HG02840 (cell line): ENCODE measurements at regions not wholly inside any gene's neighbourhood (a gene's known extent, or its start where the extent isn't known, plus 50 kb on each side); places are given as distances from the start of the nearest gene placed in this dataset.
A peak's percentile ranks its signal among the peaks of the same experiment; 100 is the strongest.
"Not testable (repeated sequence)": the region's sequence is repeated elsewhere in the genome, so short reads cannot be mapped to it uniquely, and the experiment has no call there.

Source experiments
- ATAC-seq: cut with Tn5 transposase; IDR thresholded peaks from one replicate; pipeline ENCODE4 v1.9.1; 2021; ENCODE audit warnings: mild to moderate bottlenecking, moderate library complexity, moderate number of reproducible peaks; ENCODE audit not compliant: unreplicated experiment, low FRiP score

DNA sequence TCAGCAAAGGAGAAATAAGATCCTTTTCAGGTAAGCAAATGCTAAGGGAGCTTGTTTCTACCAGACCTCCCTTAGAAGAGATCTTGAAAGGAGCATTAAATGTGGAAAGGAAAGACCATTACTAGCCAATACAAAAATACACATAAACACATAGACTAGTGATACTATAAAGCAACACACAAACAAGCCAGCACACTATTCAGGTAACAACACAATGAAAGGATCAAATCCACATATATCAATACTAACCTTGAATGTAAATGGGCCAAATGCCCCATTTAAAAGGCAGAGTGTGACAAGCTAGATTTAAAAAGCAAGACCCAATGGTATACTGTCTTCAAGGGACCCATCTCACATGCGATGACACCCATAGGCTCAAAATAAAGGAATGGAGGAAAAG, 317.6 kb downstream of the TBL1XR1 start:
- no peak for ATAC-seq

DNA sequence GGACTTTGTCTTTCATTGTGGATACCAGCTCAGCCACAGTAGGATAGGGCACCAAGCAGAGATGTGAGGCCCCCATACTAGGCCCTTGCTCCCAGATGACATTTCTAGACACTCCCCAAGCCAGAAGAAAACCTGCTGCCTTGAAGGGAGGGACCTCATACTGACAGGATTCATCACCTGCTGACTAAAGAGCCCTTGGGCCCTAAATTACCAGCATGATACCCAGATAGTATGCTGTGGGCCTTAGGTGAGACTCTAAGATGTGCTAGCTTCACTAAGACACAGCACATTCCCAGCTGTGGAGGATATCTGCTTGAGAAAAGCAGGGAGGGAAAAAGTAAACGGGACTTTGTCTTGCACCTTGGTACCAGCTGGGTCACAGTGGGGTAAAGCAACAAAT, 324.0 kb downstream of the TBL1XR1 start:
- no peak for ATAC-seq

DNA sequence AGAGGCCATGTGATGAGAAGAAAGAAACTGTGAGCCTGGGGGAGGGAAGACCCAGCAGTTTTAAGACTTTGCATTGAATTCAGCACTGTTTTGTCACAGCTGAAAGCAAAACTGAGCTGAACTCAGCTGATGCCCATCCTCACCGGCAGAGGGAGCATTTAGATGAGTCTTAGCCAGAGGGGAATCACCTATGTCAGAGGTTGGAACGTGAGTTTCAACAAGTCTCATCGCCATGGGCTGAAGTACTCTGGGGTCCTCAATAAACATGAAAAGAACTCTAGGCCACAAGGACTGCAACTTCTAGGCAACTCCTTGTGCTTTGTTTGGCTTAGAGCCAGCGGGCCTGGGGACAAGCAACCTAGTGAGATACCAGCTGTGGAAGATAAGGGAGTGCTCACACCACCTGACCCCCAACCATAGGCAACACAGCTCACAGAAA, 324.5 kb downstream of the TBL1XR1 start:
- ATAC-seq: peak; percentile 93

DNA sequence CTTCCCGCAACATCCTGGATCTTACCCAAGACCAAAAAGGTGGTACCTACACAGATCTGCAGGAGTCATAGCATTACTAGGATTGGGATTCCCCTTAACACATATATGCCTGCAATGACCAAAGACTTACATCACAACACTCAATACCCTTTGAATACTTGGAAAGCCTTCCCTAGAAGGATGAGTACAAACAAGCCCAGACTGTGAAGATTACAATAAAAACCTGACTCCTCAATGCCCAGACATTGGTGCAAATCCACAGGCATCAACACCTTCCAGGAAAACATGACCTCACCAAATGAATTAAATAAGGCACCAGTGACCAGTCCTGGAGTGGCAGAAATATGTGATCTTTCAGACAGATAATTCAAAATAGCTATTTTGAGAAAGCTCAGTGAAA, 326.8 kb downstream of the TBL1XR1 start:
- ATAC-seq: no peak

DNA sequence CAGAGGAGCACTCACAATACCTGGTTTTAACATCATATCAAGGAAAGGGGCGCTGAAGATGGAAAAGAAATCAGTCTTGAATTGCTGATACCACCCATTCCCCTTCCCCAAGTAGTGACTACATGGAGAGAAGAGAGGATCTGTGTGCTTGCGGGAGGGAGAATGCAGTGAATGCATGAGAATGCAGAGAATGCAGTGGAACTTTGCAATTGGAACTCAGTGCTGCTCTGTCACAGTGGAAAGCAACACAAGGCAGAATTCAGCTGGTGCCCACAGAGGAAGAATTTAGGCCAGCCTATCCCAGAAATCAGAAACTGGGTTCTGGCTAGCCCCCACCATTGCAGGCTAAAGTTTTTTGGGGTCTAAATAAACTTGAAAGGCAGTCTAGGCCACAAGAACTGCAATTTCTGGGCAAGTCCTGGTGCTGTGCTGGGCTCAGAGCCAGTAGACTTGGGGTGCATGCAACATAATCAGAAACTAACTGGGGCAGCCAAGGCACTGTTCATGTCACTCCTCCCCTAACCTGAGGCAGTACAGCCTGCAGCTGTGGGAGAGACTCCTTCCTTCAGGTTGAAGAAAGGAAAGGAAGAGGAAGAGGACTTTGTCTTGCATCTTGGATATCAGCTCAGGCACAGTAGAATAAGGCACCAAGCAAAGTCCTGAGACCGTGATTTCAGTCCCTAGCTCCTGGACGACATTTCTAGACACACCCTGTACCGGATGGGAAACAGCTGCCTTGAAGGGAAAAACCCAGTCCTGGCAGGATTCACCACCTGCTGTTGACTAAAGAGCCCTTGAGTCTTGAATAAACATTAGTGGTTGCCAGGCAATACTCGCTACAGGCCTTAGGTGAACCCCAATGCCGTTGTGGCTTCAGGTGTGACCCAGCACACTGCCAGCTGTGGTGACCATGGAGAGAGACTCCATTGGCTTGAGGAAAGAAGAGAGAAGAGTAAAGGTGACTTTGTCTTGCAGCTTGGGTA, 329.3 kb downstream of the TBL1XR1 start:
- ATAC-seq: no peak

DNA sequence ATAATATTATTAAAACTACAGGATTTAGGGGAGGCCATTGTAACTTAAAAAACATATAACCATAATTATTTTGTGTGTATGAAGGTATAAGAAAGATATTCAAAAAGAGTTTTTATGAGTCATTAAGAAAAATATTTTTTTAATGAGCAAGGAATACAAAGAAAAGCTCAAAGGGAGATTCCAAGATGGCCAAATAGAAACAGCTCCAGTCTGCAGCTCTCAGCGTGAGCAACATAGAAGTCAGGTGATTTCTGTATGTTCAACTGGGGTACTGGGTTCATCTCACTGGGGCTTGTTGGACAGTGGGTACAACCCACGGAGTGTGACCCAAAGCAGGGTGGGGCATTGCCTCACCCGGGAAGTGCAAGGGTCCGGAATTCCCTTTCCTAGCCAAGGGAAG, 336.1 kb downstream of the TBL1XR1 start:
- ATAC-seq: no peak

DNA sequence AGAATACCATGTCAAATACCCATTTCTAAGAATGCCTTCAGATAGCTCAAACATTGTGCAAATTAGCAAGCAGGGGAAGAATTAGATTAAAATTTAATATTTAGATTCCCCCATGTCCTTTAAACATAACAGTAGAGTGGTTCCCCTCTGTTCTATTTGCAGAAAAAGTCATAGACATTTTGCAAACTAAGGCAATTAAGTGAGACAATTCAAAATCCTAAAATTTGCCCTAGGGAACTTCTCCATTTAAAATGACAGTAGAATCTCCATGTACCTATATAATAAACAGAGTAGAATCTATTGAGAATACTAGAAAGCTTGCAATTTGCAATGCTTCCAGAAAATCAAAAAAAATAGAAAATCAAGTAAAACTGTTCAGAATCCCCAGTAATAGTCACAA, 340.6 kb downstream of the TBL1XR1 start:
- ATAC-seq: no peak

DNA sequence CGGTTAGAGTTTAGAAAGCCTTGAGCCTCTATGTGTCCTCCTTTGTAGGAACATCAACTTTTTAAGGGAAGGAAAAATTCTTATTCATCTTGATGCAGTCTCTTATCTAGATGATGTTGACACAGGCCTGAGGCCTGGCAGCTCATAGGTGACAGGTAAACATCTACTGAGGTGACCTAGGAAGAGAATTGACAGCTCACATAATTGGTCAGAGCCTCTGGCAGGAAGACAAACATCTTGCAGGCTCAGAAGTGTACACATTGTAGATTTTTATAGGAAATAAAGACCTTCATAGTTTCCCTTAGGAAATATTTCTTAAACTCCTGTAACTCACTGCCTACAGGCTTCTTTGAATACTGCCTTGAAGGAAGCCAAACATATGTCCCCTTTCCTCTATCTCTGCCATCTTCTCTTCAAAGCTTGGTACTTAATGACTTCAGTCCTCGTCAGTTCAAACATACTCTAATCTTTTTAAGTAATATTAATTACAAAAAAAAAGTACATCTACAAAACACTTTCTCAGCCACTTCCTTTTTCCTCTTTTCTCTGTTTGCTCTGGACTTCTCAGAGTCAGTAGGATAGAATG, 341.3 kb downstream of the TBL1XR1 start:
- ATAC-seq: no peak

DNA sequence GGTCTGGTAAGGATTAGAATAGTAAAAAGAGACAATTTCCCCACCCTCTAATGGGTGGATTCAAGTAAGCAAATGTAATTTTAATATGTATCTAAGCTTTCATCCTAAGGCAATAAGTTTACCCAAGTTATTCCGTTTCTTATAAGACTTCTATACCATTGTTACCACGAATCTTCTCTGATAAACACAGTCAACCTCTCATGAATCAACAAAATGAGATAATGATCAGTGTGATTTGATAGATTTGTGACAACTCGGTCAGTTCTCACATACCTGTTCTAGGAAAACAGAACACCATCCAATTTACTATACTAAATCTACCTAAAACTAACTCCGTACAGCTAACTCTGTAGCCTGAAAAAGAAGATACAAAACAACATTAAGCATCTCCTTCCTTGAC, 342.1 kb downstream of the TBL1XR1 start:
- no peak for ATAC-seq

DNA sequence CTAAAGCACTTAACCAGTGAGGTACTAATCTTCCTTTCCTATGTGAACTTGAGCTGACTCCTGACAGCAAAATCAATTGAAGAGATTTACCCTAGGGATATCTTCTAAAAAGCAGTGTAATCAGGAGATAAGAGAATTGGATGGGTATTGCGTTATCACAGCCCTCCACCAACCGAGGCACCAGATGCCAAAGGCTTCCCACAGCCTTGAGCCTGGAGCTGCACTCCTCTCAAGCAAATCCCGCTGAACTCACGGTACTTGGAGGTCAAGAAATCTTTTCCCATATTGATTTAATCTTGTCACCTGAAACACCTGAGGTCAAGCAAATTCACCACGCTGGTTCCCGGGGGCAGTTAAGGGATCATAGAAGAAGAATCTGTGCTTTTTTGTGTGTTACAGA, 346.8 kb downstream of the TBL1XR1 start:
- ATAC-seq: no peak

DNA sequence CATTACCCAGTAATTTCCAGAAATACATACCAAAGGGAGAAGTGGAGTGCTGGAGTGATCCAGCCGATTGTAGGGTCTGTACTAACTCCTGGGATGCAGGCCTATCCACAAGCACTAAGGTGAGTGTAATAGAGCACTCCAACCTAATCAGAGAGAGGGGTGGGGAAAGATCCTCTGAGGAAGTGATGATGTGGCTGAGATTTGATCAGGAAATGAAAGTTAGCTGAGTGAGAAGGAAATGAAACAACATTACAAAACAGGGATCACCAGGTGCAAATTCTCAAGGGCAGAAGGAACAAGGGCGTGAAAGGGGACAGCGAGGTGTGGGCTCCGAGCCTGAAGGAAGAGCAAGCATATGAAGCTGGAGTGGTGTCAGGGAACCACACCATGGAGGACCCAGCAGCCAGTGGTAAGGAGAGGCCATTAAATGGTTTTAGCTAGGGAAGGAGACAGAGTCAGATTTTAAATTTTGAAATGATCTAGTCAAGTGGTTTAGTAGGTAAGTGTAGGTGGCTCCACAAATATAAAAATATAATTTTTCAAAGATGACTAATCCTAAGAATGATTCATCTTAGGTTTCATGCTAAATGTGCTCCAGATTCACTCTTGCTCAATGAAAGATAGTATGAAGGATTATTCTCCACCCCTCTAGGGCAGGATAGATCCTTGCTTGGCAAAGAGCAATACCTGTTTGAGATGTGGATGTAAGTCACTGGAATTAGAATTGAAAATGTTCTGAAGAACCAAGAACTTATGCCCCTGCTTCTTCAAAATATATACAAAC, 348.7 kb downstream of the TBL1XR1 start:
- no peak for ATAC-seq

DNA sequence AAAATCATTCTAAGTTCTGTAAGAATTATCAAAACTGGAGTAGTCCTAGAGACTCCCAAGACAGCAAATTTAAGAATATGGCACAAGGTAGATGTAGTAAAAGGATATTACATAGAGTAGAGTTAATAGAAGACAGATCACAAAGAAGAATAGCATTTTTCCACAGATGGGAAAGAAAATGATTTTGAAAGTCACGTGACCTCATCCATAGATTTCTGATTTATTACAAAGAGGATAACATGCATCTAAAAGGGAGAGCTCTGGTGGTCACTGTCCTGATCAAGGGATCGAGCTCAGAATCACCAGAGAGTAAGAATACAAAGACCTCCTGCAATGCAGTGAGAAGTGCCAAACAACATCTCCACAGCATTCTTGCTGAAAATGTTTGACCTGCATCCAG, 354.4 kb downstream of the TBL1XR1 start:
- no peak for ATAC-seq

DNA sequence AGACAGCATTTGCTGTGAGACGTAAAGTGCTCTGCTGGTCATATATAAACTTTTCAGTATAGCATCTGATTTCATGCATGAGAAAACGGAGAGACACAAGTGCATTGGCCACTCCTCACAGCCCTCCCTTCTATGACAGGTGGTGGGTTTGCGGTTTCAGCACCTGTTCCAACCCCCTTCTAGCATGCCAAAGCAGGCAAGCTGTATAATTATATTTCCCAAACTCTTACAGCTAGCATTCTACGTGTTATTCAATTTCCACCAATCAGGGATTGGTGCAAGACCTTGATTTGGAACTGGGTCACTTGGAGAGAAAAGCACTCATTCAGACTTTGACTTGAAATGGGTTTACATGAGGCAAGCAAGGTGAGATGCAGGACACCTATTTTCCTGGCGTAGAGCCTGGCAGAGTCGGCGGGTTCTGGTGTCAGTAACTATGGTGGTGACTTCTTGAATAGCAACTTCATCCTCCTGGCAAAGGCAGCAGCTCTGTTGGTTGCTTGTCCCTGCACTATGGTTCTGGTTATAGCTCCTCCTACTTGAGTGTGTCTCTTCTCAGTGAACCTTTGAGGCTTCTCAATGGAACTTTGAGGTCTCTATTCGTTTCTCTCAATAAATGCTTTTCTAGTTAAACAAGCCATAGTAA, 356.5 kb downstream of the TBL1XR1 start:
- ATAC-seq: no peak

DNA sequence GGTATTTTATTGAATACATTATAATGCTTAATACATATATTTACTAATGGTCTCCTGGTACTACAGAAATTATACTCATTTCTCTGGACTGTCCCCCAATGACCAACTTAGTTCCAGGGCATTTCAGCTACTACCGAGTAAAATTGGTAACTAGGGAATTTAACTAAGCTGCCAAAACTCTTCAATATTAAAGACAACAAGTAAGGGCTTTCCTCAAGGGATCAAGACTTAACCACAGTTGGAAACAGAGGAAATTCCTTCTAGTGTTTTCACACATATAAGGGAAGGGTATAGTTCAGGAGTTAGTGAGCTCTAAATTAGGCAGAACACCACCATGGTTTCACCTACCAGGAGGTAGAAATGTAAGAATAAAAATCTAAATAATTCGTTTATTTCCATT, 357.4 kb downstream of the TBL1XR1 start:
- no peak for ATAC-seq

DNA sequence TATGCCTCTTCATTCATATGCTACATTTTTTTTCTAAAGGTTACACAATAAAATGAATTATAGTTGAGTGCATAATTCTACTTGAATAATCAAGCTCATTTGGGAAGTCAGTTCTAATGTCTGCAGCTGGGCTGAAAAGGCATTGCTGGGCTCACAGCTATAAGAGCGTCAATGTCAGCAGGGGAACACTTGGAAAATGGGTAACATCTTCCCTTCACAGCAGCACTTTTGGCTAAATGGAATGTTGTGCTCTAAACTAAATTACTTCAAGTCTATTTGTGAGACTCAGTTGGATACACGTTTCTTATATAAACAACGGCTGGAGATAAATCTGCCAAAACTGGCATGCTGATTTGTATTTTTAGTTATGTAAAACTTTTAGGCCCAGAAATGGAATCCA, 357.8 kb downstream of the TBL1XR1 start:
- no peak for ATAC-seq

DNA sequence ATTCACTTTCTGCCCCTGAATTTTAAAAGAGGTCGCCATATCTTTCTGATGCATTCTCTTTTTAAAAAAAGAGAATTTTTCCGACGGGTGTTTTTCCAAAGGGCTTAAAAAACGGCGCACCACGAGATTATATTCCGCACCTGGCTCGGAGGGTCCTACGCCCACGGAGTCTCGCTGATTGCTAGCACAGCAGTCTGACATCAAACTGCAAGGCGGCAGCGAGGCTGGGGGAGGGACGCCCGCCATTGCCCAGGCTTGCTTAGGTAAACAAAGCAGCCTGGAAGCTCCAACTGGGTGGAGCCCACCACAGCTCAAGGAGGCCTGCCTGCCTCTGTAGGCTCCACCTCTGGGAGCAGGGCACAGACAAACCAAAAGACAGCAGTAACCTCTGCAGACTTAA, 370.0 kb downstream of the TBL1XR1 start:
- not testable (repeated sequence) for ATAC-seq

DNA sequence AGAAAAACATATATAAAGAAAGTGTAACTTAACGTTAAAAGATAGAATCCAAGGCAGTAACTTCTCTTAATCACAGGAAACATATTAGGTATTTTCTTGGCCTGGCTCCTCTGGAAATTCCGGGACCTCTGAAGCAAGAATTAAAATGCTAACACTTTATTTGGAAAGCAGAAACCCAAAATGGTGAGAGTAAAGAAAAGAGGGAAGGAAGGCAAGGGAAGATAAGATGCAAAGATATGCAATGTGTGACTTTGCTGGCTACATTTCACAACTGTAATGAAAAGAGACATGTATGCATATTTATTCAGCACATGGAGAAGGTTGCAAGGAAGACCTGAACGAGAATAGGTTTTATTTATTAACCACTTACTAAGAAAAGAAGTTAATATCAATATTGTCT, 372.5 kb downstream of the TBL1XR1 start:
- no peak for ATAC-seq

DNA sequence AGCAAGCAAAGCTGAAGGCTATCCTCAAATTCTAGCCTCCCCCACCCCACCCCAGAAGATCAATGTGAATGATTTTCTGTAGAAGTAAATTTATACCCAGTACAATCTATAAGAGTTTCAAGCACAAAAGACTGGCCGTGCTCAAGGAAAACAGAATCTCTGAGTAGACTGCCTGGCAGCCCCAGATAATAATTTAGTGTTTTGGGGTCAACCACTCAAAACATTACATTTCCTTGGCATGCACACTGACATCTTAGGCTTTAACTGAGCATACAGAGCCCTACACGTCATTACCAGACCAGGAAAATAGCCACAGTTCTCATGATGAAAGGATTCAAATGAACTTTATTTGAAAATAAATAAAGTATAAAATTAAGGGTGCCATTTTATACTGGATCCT, 376.5 kb downstream of the TBL1XR1 start:
- ATAC-seq: no peak

DNA sequence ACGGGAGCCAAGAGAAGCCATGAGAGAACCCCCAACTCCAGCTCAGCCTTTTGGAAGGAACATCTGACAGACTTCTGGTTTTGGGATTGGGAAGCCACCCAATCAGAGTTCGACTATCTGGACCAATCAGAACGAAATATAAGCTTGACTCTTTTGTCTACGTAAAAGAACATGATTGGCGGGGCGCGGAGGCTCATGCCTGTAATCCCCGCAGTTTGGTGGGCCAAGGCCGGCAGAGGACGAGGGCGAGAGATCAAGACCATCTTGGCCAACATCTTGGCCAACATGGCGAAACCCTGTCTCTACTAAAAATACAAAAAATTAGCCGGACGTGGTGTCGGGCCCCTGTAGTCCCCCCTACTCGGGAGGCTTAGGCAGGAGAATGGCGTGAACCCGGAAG, 380.3 kb downstream of the TBL1XR1 start:
- ATAC-seq: no peak

DNA sequence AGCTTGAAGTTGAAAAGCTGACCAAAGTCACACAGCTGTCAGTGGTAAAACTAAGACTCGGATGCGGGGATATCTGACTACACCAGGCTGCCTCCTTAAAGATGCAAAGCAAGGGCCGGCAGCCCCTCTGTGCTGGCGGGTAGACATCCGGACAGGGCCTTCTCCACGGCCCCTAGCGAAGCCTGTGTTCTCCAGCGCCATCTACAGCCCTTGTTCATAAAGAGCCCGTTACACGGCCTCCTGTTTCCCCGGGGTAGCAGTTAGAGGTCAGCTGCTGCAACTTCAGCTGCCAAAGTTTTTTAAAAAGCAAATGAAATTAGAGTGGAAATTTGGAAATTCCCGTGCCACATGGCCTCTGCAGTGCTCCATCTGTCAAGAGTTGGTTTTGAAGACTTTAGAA, 383.0 kb downstream of the TBL1XR1 start:
- peak; percentile 89 for ATAC-seq

DNA sequence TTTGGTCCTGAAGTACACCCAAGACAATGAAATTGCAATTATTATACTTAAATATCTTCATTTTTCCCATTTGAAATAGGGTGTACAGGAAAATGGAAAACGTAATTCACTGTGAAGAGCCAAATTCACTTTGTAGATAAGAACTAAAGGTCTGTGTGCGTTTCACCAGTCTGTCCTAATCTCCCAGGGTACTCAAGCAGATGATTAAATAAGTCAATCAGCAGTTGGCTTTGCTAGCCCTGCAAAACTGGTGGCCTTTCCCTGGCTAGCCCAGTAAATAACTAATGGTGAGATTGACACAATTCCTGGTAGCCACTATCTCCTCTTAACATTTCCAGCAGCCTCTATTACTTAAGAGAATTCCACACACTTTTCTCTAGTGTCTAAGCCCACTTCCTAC, 389.3 kb downstream of the TBL1XR1 start:
- no peak for ATAC-seq
